IgD-negative memory B cell (primary cell): ENCODE measurements at regions not wholly inside any gene's neighbourhood (a gene's known extent, or its start where the extent isn't known, plus 50 kb on each side); places are given as distances from the start of the nearest gene placed in this dataset.

Source experiments
- H3K27ac Mint-ChIP-seq, 3 donors: one replicate each; pipeline ENCODE4 v1.8.0; 2020 to 2022; ENCODE audit warnings: mild to moderate bottlenecking in 3 of 3, mixed read lengths in 3 of 3, moderate library complexity in 1 of 3
- H3K27me3 Mint-ChIP-seq: one replicate; pipeline ENCODE4 v1.8.0; 2021; ENCODE audit warnings: mixed read lengths
- H3K36me3 Mint-ChIP-seq: one replicate; pipeline ENCODE4 v1.8.0; 2020; ENCODE audit warnings: mild to moderate bottlenecking, mixed read lengths
- H3K4me1 Mint-ChIP-seq, 3 donors: one replicate each; pipeline ENCODE4 v1.8.0; 2020 to 2022; ENCODE audit warnings: mixed read lengths in 3 of 3, mild to moderate bottlenecking in 1 of 3
- H3K4me3 Mint-ChIP-seq, 4 donors: one replicate each; pipeline ENCODE4 v1.8.0; 2020 to 2022; ENCODE audit warnings: mild to moderate bottlenecking in 4 of 4, mixed read lengths in 4 of 4, moderate library complexity in 3 of 4
- H3K9me3 Mint-ChIP-seq, 3 donors: one replicate each; pipeline ENCODE4 v1.8.0; 2020 to 2021; ENCODE audit warnings: mixed read lengths in 3 of 3, mild to moderate bottlenecking in 1 of 3

- peaks cover 30% of the 10 kb centered on the region for H3K27me3 Mint-ChIP-seq
- no peak overlapping the region for H3K27ac Mint-ChIP-seq
- no peak overlapping the region for H3K4me3 Mint-ChIP-seq
- H3K36me3 Mint-ChIP-seq: peaks cover 2% of the 10 kb centered on the region
- peaks cover 0 to 2% (median 0%) of the 10 kb centered on the region in 3 donors for H3K4me1 Mint-ChIP-seq
- peaks cover 0 to 11% (median 4%) of the 10 kb centered on the region in 3 donors for H3K9me3 Mint-ChIP-seq
Measured at GRCh38 chr3:71865727-71866126, 80.8 kb upstream of the PROK2 start.

GRCh38 chr3:71863563-71864190 is 78.7 kb upstream of the PROK2 start:
- Mint-ChIP-seq H3K4me3 (peak overlapping the region in 1 of 4 donors; percentile 66), H3K9me3 (peaks cover 0 to 18% (median 4%) of the 10 kb centered on the region in 3 donors), H3K27me3 (peaks cover 35% of the 10 kb centered on the region), H3K4me1 (peaks cover 0 to 2% (median 0%) of the 10 kb centered on the region in 3 donors), H3K36me3 (peaks cover 4% of the 10 kb centered on the region), H3K27ac (no peak overlapping the region)

GRCh38 chr3:71862371-71863140 is 77.6 kb upstream of the PROK2 start:
- H3K9me3 Mint-ChIP-seq: peaks cover 0 to 11% (median 4%) of the 10 kb centered on the region in 3 donors
- peaks cover 4% of the 10 kb centered on the region for H3K36me3 Mint-ChIP-seq
- peaks cover 39% of the 10 kb centered on the region for H3K27me3 Mint-ChIP-seq
- no peak overlapping the region for H3K4me3 Mint-ChIP-seq
- no peak overlapping the region for H3K27ac Mint-ChIP-seq
- peaks cover 0 to 2% (median 0%) of the 10 kb centered on the region in 3 donors for H3K4me1 Mint-ChIP-seq

DNA sequence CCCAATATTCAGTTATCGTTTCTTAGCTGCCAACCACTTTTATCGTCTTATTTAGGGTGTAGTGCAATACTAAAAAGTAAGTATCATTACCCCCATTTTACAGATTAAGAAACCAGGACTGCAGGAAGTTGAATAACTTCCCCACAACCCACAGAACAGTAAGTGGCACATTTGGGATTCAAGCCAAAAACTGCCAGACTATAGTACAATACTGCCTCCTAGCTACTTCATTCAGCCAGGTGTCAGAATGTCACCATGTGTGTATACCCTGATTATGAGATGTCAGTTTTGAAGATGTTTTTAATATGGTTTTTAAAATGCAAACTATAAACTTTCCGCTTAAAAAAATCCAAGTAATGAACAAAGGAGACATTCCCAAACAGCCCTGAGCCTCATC is 74.2 kb upstream of the PROK2 start:
- Mint-ChIP-seq H3K27me3 (peaks cover 29% of the 10 kb centered on the region), H3K9me3 (peaks cover 0 to 10% (median 4%) of the 10 kb centered on the region in 3 donors), H3K27ac (no peak overlapping the region), H3K36me3 (peaks cover 4% of the 10 kb centered on the region), H3K4me1 (no peaks in the 10 kb centered on the region), H3K4me3 (no peak overlapping the region)

DNA sequence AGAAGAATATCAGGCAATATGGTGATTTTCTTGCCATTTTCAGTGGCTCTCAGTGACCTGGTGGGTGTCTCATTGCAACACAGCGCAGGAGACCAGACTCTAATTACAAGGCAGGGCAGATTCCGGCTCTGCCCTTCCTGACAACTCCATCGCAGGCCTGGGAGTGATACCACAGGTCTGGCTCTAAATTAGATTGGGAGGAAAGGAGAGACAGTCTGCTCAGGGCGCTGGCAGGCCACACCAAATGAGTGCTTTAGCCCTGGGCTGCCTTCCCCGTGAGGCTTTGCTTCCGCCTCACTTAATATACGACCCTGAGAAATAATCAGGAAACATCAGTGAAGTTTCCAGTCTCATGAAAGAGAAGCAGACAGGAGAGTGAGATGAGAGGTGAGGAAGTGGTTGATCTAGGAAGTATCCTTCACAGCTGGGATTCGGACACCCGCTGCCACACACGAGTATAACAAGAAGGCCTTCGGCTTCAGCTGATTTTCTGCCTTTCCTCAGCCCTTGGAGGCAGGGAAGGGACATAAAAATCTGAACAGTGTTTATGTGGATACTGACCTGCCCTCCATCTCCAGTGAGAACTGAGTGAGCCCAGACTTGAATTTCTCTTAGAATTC is 73.7 kb upstream of the PROK2 start:
- H3K27ac Mint-ChIP-seq: no peak overlapping the region
- H3K9me3 Mint-ChIP-seq: peaks cover 0 to 10% (median 4%) of the 10 kb centered on the region in 3 donors
- H3K27me3 Mint-ChIP-seq: peaks cover 31% of the 10 kb centered on the region
- no peak overlapping the region for H3K4me3 Mint-ChIP-seq
- H3K36me3 Mint-ChIP-seq: peaks cover 4% of the 10 kb centered on the region
- no peaks in the 10 kb centered on the region for H3K4me1 Mint-ChIP-seq

GRCh38 chr3:71857956-71858355 is 73.0 kb upstream of the PROK2 start:
- Mint-ChIP-seq H3K9me3 (peaks cover 0 to 10% (median 4%) of the 10 kb centered on the region in 3 donors), H3K4me1 (no peaks in the 10 kb centered on the region), H3K27ac (no peak overlapping the region), H3K36me3 (peaks cover 4% of the 10 kb centered on the region), H3K27me3 (peaks cover 33% of the 10 kb centered on the region), H3K4me3 (no peak overlapping the region)

- Mint-ChIP-seq H3K4me3 (no peak overlapping the region), H3K27me3 (peaks cover 21% of the 10 kb centered on the region), H3K36me3 (no peaks in the 10 kb centered on the region), H3K9me3 (no peaks in the 10 kb centered on the region), H3K4me1 (no peaks in the 10 kb centered on the region), H3K27ac (no peak overlapping the region)
Measured at GRCh38 chr3:71854706-71855105, 69.8 kb upstream of the PROK2 start.

DNA sequence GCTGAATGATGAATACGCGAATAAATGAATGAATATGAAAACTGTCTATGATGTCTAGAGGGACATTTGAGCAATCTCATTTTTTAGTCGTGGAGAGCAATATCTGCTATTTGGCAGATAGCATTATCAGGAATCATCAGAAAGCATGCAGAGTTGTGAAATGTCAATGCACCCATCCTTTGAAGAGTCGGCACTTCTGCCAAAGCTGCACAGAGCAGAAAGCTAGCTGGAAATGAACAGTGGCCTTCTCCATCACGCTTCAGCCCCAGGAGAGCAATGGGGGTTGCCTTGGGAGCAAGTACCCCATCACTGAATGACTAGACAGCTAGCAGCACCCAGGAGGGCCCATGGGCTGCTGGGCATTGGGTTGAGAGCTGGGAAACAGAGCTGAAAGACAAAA is 69.1 kb upstream of the PROK2 start:
- peak overlapping the region in 1 of 4 donors; percentile 39 for H3K4me3 Mint-ChIP-seq
- no peaks in the 10 kb centered on the region for H3K4me1 Mint-ChIP-seq
- H3K27ac Mint-ChIP-seq: no peak overlapping the region
- peaks cover 24% of the 10 kb centered on the region for H3K27me3 Mint-ChIP-seq
- no peaks in the 10 kb centered on the region for H3K36me3 Mint-ChIP-seq
- no peaks in the 10 kb centered on the region for H3K9me3 Mint-ChIP-seq

DNA sequence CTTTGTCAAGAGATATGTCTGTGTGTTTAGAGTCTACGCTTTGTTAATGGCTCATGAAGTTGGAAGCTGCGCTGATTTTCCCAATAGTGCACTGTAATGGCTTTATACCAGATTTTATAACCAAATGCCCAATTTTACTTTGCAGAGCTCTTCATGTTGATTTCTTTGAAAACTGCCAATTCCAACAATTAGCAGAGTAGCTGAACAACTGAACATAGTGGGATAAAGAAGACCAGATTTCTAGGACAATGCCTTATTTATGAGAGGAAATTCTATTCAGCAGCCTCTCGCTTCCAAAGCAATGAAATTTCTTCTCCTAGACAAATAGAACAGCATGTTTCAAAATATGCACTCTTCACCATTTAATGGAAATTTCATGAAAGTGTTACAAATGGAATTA is 66.9 kb upstream of the PROK2 start:
- Mint-ChIP-seq H3K36me3 (no peaks in the 10 kb centered on the region), H3K27ac (no peak overlapping the region), H3K27me3 (peaks cover 16% of the 10 kb centered on the region), H3K4me1 (no peaks in the 10 kb centered on the region), H3K9me3 (no peaks in the 10 kb centered on the region), H3K4me3 (no peak overlapping the region)

- Mint-ChIP-seq H3K4me3 (no peak overlapping the region), H3K4me1 (no peaks in the 10 kb centered on the region), H3K36me3 (no peaks in the 10 kb centered on the region), H3K9me3 (no peaks in the 10 kb centered on the region), H3K27me3 (peaks cover 16% of the 10 kb centered on the region), H3K27ac (no peak overlapping the region)
Measured at GRCh38 chr3:71850654-71851053, 65.7 kb upstream of the PROK2 start.

GRCh38 chr3:71849681-71850080 is 64.7 kb upstream of the PROK2 start:
- Mint-ChIP-seq H3K9me3 (no peaks in the 10 kb centered on the region), H3K27me3 (peaks cover 16% of the 10 kb centered on the region), H3K4me1 (no peaks in the 10 kb centered on the region), H3K27ac (no peak overlapping the region), H3K36me3 (no peaks in the 10 kb centered on the region), H3K4me3 (no peak overlapping the region)

- no peak overlapping the region for H3K4me3 Mint-ChIP-seq
- H3K27me3 Mint-ChIP-seq: peaks cover 13% of the 10 kb centered on the region
- H3K36me3 Mint-ChIP-seq: no peaks in the 10 kb centered on the region
- no peaks in the 10 kb centered on the region for H3K4me1 Mint-ChIP-seq
- peaks cover 0 to 2% (median 0%) of the 10 kb centered on the region in 3 donors for H3K9me3 Mint-ChIP-seq
- H3K27ac Mint-ChIP-seq: no peak overlapping the region
Measured at GRCh38 chr3:71847794-71848193, 62.8 kb upstream of the PROK2 start.

DNA sequence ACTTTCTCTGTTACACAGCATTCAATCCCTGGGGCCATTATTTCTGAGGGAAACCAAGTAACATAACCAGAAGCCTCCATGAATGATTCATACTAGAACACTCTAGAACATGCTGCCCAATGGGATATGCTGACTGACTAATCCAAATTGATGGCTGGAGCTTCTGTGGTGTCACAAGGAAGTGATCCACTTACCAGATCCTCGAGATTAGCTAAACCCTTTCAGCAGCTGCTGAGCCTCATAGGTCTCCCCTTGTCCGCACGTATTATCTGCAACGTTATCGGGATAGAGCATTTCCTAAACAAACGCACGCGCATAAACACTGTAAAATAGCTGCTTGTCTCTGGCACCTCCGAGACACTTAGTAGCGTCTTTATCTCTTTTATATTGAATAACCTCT is 61.2 kb upstream of the PROK2 start:
- Mint-ChIP-seq H3K4me3 (no peak overlapping the region), H3K36me3 (no peaks in the 10 kb centered on the region), H3K27me3 (peaks cover 13% of the 10 kb centered on the region), H3K27ac (no peak overlapping the region), H3K9me3 (peaks cover 0 to 2% (median 0%) of the 10 kb centered on the region in 3 donors), H3K4me1 (no peaks in the 10 kb centered on the region)

- Mint-ChIP-seq H3K36me3 (no peaks in the 10 kb centered on the region), H3K27ac (no peak overlapping the region), H3K9me3 (peaks cover 0 to 2% (median 0%) of the 10 kb centered on the region in 3 donors), H3K4me1 (no peaks in the 10 kb centered on the region), H3K4me3 (no peak overlapping the region), H3K27me3 (peaks cover 7% of the 10 kb centered on the region)
Measured at GRCh38 chr3:71843071-71843470, 58.1 kb upstream of the PROK2 start.

GRCh38 chr3:71838406-71838805 is 53.5 kb upstream of the PROK2 start:
- no peak overlapping the region for H3K4me3 Mint-ChIP-seq
- H3K27me3 Mint-ChIP-seq: peaks cover 12% of the 10 kb centered on the region
- H3K4me1 Mint-ChIP-seq: no peaks in the 10 kb centered on the region
- no peak overlapping the region for H3K27ac Mint-ChIP-seq
- no peaks in the 10 kb centered on the region for H3K36me3 Mint-ChIP-seq
- H3K9me3 Mint-ChIP-seq: no peaks in the 10 kb centered on the region
